Stomach (tissue), 4 donors: ENCODE measurements at regions not wholly inside any gene's neighbourhood (a gene's known extent, or its start where the extent isn't known, plus 50 kb on each side); places are given as distances from the start of the nearest gene placed in this dataset.

Experiments used
- CTCF ChIP-seq, 7 experiments: fragments of 450-650 bp in 4 of 7; fragments of 200-600 bp in 3 of 7; sonication (generic) in 3 of 7; IDR thresholded peaks; one replicate each; pipeline ENCODE4 v1.5.1; 2016 to 2019; ENCODE audit warnings: antibody characterized with exemption in 7 of 7, control low read depth in 2 of 7, mild to moderate bottlenecking in 1 of 7
- EP300 ChIP-seq: sonication (generic); formaldehyde crosslinking; IDR thresholded peaks from one replicate; pipeline ENCODE4 v1.6.1; 2017; ENCODE audit warnings: antibody characterized with exemption
- POLR2A ChIP-seq, 4 donors: fragments of 450-650 bp; IDR thresholded peaks; one replicate each; pipeline ENCODE4 v1.6.1; 2016; ENCODE audit warnings: antibody characterized with exemption in 4 of 4, control low read depth in 2 of 4, mild to moderate bottlenecking in 1 of 4, moderate library complexity in 1 of 4
- POLR2AphosphoS5 ChIP-seq, 3 donors: sonication (generic); formaldehyde crosslinking; IDR thresholded peaks; one replicate each; pipeline ENCODE4 v1.6.1; 2016; ENCODE audit warnings: antibody characterized with exemption in 3 of 3

GRCh38 chr5:82910491-82910890 lies 166.7 kb downstream of the TMEM167A start:
- no peak for TF ChIP-seq CTCF (IDR thresholded peaks at IDR 0.05)
- TF ChIP-seq POLR2A (IDR thresholded peaks at IDR 0.05) = no peak
- TF ChIP-seq POLR2AphosphoS5 (IDR thresholded peaks at IDR 0.05) = no peak
- no peak for TF ChIP-seq EP300
